ENCODE measurements at regions not wholly inside any gene's neighbourhood (a gene's known extent, or its start where the extent isn't known, plus 50 kb on each side); places are given as distances from the start of the nearest gene placed in this dataset.
A peak's percentile ranks its signal among the peaks of the same experiment; 100 is the strongest.

DNA sequence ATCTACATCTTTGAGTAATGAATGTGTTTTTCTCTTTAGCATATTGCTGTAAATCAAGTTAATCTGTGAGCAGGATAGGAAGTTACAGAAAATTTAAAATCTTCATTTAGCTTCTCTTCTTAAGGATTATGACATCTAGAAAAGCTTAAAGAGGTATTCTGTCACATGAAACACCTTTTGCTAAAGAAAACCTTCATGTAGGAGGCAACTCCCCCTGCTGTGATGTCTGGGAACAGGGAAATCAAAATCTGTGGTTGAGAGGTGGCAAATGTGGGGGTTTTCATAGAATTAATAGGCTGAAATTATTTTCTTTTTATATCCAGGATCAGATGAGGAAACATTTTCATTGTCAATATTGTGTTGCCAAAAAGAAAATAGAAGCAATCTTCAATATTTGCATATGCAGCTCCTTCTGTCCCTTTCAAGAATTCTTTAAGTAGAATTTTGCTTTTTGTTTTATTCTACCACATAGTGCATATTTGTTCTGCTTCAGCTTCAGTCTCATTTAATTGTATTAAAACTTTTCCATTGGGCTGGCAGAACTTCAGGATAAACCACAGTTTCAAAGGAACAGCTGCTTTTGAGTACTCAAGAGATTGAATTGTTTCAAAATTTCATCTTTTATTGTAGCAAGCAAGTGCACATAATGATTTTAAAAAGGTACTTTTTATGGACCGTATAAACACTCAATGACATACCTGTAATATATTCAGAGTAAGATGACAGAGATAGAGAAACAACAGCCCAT, 128.4 kb downstream of the RAP2B start:
- Histone ChIP-seq H3K9ac (ENCODE audit: low read depth, low read length) (no peak overlapping the region), H3K79me2 (ENCODE audit: insufficient read depth, low read length) (no peaks in the 10 kb centered on the region), H2AFZ (ENCODE audit: low read depth, low read length) (no peak overlapping the region), H3K27ac (ENCODE audit: low read length) (no peak overlapping the region), H4K20me1 (ENCODE audit: insufficient read depth, low read length) (no peaks in the 10 kb centered on the region), H3K4me3 (ENCODE audit: low read depth in 1 of 2, low read length in 2 of 2) (no peak overlapping the region), H3K4me1 (ENCODE audit: insufficient read depth, low read length) (no peaks in the 10 kb centered on the region), H3K9me3 (ENCODE audit: insufficient read depth, low read length, severe bottlenecking) (no peaks in the 10 kb centered on the region), H3K27me3 (ENCODE audit: insufficient read depth, low read length, poor library complexity) (no peaks in the 10 kb centered on the region), H3K36me3 (ENCODE audit: insufficient read depth, low read length) (no peaks in the 10 kb centered on the region), H3K4me2 (ENCODE audit: insufficient read depth, low read length) (no peak overlapping the region)
- TF ChIP-seq, protein P1, sequence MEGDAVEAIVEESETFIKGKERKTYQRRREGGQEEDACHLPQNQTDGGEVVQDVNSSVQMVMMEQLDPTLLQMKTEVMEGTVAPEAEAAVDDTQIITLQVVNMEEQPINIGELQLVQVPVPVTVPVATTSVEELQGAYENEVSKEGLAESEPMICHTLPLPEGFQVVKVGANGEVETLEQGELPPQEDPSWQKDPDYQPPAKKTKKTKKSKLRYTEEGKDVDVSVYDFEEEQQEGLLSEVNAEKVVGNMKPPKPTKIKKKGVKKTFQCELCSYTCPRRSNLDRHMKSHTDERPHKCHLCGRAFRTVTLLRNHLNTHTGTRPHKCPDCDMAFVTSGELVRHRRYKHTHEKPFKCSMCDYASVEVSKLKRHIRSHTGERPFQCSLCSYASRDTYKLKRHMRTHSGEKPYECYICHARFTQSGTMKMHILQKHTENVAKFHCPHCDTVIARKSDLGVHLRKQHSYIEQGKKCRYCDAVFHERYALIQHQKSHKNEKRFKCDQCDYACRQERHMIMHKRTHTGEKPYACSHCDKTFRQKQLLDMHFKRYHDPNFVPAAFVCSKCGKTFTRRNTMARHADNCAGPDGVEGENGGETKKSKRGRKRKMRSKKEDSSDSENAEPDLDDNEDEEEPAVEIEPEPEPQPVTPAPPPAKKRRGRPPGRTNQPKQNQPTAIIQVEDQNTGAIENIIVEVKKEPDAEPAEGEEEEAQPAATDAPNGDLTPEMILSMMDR (IDR thresholded peaks at IDR 0.05; ENCODE audit: borderline replicate concordance, extremely low read depth, low read length, poor library complexity, severe bottlenecking) = no peak
- TF ChIP-seq EZH2 (IDR thresholded peaks at IDR 0.05; ENCODE audit: borderline replicate concordance, low read depth, low read length, severe bottlenecking) = no peak
- DNase-seq = no peak
- no peak for ATAC-seq (ENCODE audit: insufficient read depth, low read depth)

DNA sequence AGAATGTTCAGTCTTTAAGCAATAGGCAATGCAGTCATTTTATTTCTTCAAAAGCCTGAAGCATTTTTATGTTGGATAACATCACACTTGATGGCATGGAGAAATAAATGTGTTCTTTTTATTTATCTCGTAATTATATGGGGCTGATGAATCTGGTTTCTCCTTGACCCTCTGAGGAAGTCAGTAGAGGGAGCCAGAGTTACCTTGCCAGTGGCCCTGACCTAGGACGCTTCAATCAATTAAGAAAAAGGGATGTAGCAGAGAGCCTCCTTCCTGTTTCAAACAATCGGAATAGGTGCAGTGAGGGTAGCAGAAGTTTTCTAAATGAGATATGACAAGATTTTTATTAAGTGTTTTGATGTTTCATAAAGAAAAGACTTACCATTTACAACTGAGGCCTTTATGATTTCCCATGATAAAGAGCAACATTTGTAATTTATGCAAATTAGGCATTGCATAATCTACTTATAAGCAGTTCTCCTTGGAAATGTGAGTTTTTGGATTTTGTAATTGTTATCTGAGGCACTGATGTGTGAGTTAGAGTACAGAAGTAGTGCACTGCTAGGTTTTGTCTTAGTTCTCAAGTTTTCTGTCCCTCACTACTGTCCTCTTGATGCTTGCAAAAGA, 129.1 kb downstream of the RAP2B start:
- Histone ChIP-seq H3K9me3 (ENCODE audit: insufficient read depth, low read length, severe bottlenecking) (no peaks in the 10 kb centered on the region), H3K4me1 (ENCODE audit: insufficient read depth, low read length) (no peaks in the 10 kb centered on the region), H3K9ac (ENCODE audit: low read depth, low read length) (no peak overlapping the region), H3K4me2 (ENCODE audit: insufficient read depth, low read length) (no peak overlapping the region), H3K27me3 (ENCODE audit: insufficient read depth, low read length, poor library complexity) (no peaks in the 10 kb centered on the region), H4K20me1 (ENCODE audit: insufficient read depth, low read length) (no peaks in the 10 kb centered on the region), H3K79me2 (ENCODE audit: insufficient read depth, low read length) (no peaks in the 10 kb centered on the region), H3K27ac (ENCODE audit: low read length) (no peak overlapping the region), H3K36me3 (ENCODE audit: insufficient read depth, low read length) (no peaks in the 10 kb centered on the region), H3K4me3 (ENCODE audit: low read depth in 1 of 2, low read length in 2 of 2) (no peak overlapping the region), H2AFZ (ENCODE audit: low read depth, low read length) (no peak overlapping the region)
- ATAC-seq (ENCODE audit: insufficient read depth, low read depth) (no peak), DNase-seq (no peak)
- no peak for TF ChIP-seq EZH2 (IDR thresholded peaks at IDR 0.05; ENCODE audit: borderline replicate concordance, low read depth, low read length, severe bottlenecking)
- TF ChIP-seq, protein P1 (IDR thresholded peaks at IDR 0.05; ENCODE audit: borderline replicate concordance, extremely low read depth, low read length, poor library complexity, severe bottlenecking) = peak; percentile 31

DNA sequence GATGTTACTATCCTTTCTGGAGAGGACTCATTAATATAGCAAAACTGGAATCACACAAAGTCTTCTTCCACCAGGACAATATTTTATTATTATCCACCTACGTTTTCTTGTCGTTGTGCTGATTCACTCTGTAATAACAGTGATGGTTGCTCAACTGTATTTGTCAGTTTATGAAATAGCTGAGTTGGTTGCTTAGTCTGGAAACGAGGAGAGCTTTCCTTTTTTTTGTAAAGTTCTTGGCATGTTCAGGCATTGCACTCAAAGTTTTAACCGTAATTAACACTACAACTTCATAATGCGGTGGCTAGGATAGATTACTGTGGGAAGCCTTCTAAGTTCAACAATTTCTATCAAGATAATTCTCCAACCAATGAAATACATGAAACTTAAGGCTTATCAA, 131.2 kb downstream of the RAP2B start:
- no peak overlapping the region for H3K4me2 ChIP-seq (ENCODE audit: insufficient read depth, low read length)
- no peak for DNase-seq
- H3K4me3 ChIP-seq (ENCODE audit: low read depth in 1 of 2, low read length in 2 of 2) = no peak overlapping the region
- H4K20me1 ChIP-seq (ENCODE audit: insufficient read depth, low read length) = no peaks in the 10 kb centered on the region
- no peak for ATAC-seq (ENCODE audit: insufficient read depth, low read depth)
- TF ChIP-seq EZH2 (IDR thresholded peaks at IDR 0.05; ENCODE audit: borderline replicate concordance, low read depth, low read length, severe bottlenecking) = no peak
- TF ChIP-seq, protein P1 (IDR thresholded peaks at IDR 0.05; ENCODE audit: borderline replicate concordance, extremely low read depth, low read length, poor library complexity, severe bottlenecking) = no peak
- no peak overlapping the region for H3K9ac ChIP-seq (ENCODE audit: low read depth, low read length)
- no peaks in the 10 kb centered on the region for H3K79me2 ChIP-seq (ENCODE audit: insufficient read depth, low read length)
- H3K27me3 ChIP-seq (ENCODE audit: insufficient read depth, low read length, poor library complexity) = no peaks in the 10 kb centered on the region
- no peaks in the 10 kb centered on the region for H3K4me1 ChIP-seq (ENCODE audit: insufficient read depth, low read length)
- H3K27ac ChIP-seq (ENCODE audit: low read length) = no peak overlapping the region
- H2AFZ ChIP-seq (ENCODE audit: low read depth, low read length) = no peak overlapping the region
- no peaks in the 10 kb centered on the region for H3K9me3 ChIP-seq (ENCODE audit: insufficient read depth, low read length, severe bottlenecking)
- no peaks in the 10 kb centered on the region for H3K36me3 ChIP-seq (ENCODE audit: insufficient read depth, low read length)
